Activated CD4-positive, alpha-beta T cell treated with anti-CD3 and anti-CD28 coated beads for 1 hour (primary cell): ENCODE measurements at regions not wholly inside any gene's neighbourhood (a gene's known extent, or its start where the extent isn't known, plus 50 kb on each side); places are given as distances from the start of the nearest gene placed in this dataset.

Source experiments
- DNase-seq: peaks from one replicate; pipeline ENCODE4 v3.0.0-alpha.2; 2020

GRCh38 chr2:239459606-239460005 lies 58.8 kb upstream of the HDAC4 start:
- DNase-seq = no peak

- peak; percentile 3 for DNase-seq
These were observed 58.2 kb upstream of the HDAC4 start for GRCh38 chr2:239459056-239459455.

DNA sequence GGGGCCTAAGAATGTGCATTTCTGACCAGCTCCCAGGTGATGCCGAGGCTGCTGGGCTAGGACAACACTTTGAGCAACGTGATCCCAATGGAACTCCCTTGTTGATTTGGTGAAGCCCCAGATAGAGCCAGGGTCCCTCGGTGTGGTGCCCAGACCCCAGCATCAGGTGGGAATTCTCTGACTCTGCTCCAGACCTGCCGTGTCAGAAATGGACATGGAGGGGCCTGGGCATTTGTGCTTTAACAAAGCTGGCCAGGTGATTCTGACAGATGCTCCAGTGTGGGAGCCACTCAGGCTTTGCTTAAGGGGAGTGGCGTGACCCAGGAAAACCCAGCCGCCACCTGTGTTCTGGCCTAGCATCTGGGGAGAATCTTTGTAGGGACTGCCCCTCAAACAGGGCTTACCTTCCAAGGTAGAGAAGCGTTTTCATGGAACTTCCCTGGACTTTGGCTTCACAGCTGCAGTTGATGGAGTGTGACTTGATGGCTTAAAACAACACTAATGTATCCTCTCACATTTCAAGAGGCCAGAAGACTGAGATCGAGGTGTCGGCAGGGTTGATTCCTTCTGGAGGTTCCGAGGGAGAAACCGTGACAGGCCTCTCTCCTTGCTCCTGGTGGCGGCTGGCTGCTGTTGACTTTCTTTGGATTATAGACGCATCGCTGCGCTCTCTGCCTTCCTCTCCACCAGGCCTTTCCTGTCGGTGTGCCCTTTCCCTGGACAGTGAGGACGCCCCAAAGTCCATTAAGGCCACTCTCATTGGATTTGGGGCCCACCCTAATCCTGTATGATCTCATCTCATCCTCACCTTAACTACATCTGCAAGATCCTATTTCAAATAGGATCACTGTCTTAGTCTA lies 57.0 kb upstream of the HDAC4 start:
- no peak for DNase-seq

DNA sequence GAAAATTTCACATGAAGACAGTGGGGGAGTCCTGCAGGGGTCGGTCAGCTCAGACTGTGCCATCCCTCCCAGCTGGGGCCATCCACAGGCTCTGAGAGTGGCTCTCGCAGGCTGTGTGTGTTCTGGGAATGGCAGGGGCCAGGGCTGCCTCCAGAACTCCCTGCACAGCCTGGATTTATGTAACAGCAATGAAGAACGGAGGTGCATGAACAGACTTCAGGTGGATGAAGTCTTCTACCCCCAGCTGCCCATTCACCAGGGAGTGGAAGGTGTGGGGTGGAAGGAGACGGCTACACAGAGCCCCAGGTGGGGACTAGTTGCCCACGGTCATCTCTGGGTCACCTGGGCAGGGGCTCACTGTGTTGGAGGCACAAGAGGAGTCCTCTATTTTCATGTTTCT lies 56.1 kb upstream of the HDAC4 start:
- DNase-seq = no peak

DNA sequence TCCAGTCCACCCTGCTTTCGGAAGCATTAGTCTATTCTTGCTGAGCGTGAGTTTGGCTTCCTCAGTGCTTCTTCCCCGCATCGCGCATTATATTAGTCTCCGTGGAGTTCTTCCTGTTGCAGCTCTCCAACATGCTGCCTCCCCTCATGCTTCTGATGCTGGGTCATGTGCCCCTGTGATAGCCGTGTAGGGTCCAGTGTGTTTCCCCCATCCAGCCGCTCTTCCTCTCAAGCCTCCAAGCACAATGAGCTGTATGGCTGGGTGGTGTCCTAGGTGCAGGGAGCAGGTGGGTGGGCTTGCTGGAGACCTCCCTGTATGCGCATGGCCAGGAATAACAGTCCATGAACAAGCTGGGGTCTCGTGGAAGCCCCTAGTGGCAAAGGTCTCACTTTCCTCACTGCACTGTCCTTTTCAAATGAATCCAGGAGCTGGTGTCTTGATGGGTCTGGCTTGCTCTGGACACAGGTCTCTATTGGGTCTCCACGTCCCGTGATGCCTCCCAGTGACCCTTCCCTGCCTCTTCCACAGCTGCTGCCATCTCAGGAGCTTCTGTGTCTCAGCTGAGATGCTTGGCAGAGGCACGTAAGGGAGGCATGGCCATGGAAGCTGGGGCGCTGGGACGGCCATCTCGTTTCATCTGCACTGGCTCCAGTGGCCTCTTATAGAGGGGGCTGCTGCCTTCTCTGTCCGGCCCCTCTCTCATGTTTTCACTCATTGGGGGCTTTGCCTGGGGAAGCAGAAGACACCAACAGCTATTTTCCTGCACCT lies 54.8 kb upstream of the HDAC4 start:
- DNase-seq = no peak

- DNase-seq = no peak
These were observed 53.7 kb upstream of the HDAC4 start for GRCh38 chr2:239454507-239454906.
